H1 (cell line): ENCODE measurements at regions not wholly inside any gene's neighbourhood (a gene's known extent, or its start where the extent isn't known, plus 50 kb on each side); places are given as distances from the start of the nearest gene placed in this dataset.

Source experiments
- CTCF ChIA-PET: fragments of 300-600 bp; sonication (Branson Sonifier 250); formaldehyde crosslinking; loops from one replicate; lab custom pipeline; 2021; ENCODE audit not compliant: partially characterized antibody; lab: Charles Lee
- POLR2A ChIA-PET: fragments of 300-600 bp; sonication (Branson Sonifier 250); formaldehyde crosslinking; loops from one replicate; lab custom pipeline; 2021; ENCODE audit warnings: inconsistent platforms; ENCODE audit not compliant: partially characterized antibody; lab: Charles Lee
- DNase-seq, 2 experiments: peaks; one replicate each; pipeline versions ENCODE4 v3.0.0 to v3.0.0-alpha.2; 2010 to 2022; ENCODE audit warnings: low spot score in 2 of 2, low read depth in 1 of 2, mixed read lengths in 1 of 2
- FAIRE-seq: peaks from 2 replicates; lab custom pipeline; 2011; peaks lifted over from hg19 to GRCh38; lab: Jason Lieb, UNC
- H2AFZ ChIP-seq: 2 replicates; pipeline ENCODE4 v1.8.1; 2012; ENCODE audit warnings: low read length, inconsistent platforms
- H2AK5ac ChIP-seq: 2 replicates; pipeline ENCODE4 v1.6.1; 2013; ENCODE audit warnings: low read depth, low read length
- H2BK120ac ChIP-seq: replicated peaks from 2 replicates; pipeline ENCODE3; 2013; ENCODE audit warnings: low read depth, low read length, inconsistent platforms
- H2BK12ac ChIP-seq: 2 replicates; pipeline ENCODE4 v1.6.1; 2013; ENCODE audit warnings: low read depth, low read length
- H2BK15ac ChIP-seq: 2 replicates; pipeline ENCODE4 v1.6.1; 2013; ENCODE audit warnings: low read length
- H2BK20ac ChIP-seq: 2 replicates; pipeline ENCODE4 v1.6.1; 2013; ENCODE audit warnings: low read length
- H2BK5ac ChIP-seq: 2 replicates; pipeline ENCODE4 v1.6.1; 2013; ENCODE audit warnings: low read depth, low read length
- H3K14ac ChIP-seq: 2 replicates; pipeline ENCODE4 v1.6.1; 2013; ENCODE audit warnings: inconsistent platforms; ENCODE audit not compliant: insufficient read length
- H3K18ac ChIP-seq: 2 replicates; pipeline ENCODE4 v1.6.1; 2013; ENCODE audit warnings: low read length; ENCODE audit errors: extremely low read depth
- H3K23ac ChIP-seq: 2 replicates; pipeline ENCODE4 v1.6.1; 2013; ENCODE audit warnings: inconsistent platforms; ENCODE audit not compliant: insufficient read length
- H3K23me2 ChIP-seq: 2 replicates; pipeline ENCODE4 v1.6.1; 2013; ENCODE audit warnings: low read depth, low read length
- H3K27ac ChIP-seq: 2 replicates; pipeline ENCODE4 v1.6.1; 2011; ENCODE audit warnings: low read depth, low read length, inconsistent platforms
- H3K27me3 ChIP-seq, 4 experiments: replicated peaks in 1 of 4; 1 replicate in 1 of 4; 2 replicates in 3 of 4; pipeline versions ENCODE4 v1.6.1 to v1.8.1; 2011 to 2013; ENCODE audit warnings: low read length in 3 of 4, mild to moderate bottlenecking in 3 of 4, inconsistent platforms in 2 of 4, mixed read lengths in 2 of 4, moderate library complexity in 1 of 4; ENCODE audit not compliant: control insufficient read depth in 3 of 4, insufficient read depth in 3 of 4; ENCODE audit errors: extremely low read depth in 1 of 4
- H3K36me3 ChIP-seq, 4 experiments: 2 replicates each; pipeline versions ENCODE4 v1.6.1 to v1.8.1; 2011 to 2013; ENCODE audit warnings: mild to moderate bottlenecking in 4 of 4, low read length in 3 of 4, moderate library complexity in 2 of 4, control low read depth in 1 of 4, inconsistent platforms in 1 of 4; ENCODE audit not compliant: insufficient read depth in 4 of 4, control insufficient read depth in 2 of 4
- H3K4ac ChIP-seq: replicated peaks from 2 replicates; pipeline ENCODE3; 2013; ENCODE audit warnings: low read length, low read depth, mixed read lengths, inconsistent platforms; ENCODE audit not compliant: insufficient read length
- H3K4me1 ChIP-seq, 4 experiments: replicated peaks in 1 of 4; 1 replicate in 1 of 4; 2 replicates in 3 of 4; pipeline versions ENCODE4 v1.6.1 to v1.8.1; 2011 to 2013; ENCODE audit warnings: low read length in 3 of 4, inconsistent platforms in 2 of 4, mixed read lengths in 1 of 4; ENCODE audit not compliant: insufficient read depth in 4 of 4, control insufficient read depth in 3 of 4
- H3K4me2 ChIP-seq, 2 experiments: 2 replicates each; pipeline versions ENCODE4 v1.6.1 to v1.8.1; 2011 to 2013; ENCODE audit warnings: low read depth in 2 of 2, low read length in 2 of 2, control low read depth in 1 of 2, inconsistent platforms in 1 of 2, mild to moderate bottlenecking in 1 of 2; ENCODE audit not compliant: insufficient read depth in 1 of 2
- H3K4me3 ChIP-seq, 4 experiments: fragments of 200-600, 300-600 bp in 1 of 4; sonication (generic), shearing (Covaris generic), sonication (Bioruptor Twin) in 1 of 4; 2 replicates each; pipeline versions ENCODE4 v1.5.1 to v1.8.1; 2011 to 2016; ENCODE audit warnings: low read length in 4 of 4, low read depth in 3 of 4, control low read depth in 2 of 4, inconsistent platforms in 2 of 4, mild to moderate bottlenecking in 2 of 4, mixed read lengths in 1 of 4, moderate library complexity in 1 of 4; ENCODE audit not compliant: insufficient read depth in 2 of 4; ENCODE audit errors: extremely low read depth in 1 of 4
- H3K56ac ChIP-seq: replicated peaks from 2 replicates; pipeline ENCODE3; 2013; ENCODE audit warnings: low read depth, mild to moderate bottlenecking, mixed read lengths, low read length, inconsistent platforms; ENCODE audit not compliant: insufficient read length
- H3K79me1 ChIP-seq: 2 replicates; pipeline ENCODE4 v1.6.1; 2013; ENCODE audit warnings: low read depth, low read length, control low read depth
- H3K79me2 ChIP-seq, 2 experiments: 2 replicates each; pipeline versions ENCODE4 v1.6.1 to v1.8.1; 2012 to 2013; ENCODE audit warnings: low read length in 2 of 2, mild to moderate bottlenecking in 2 of 2, inconsistent platforms in 1 of 2; ENCODE audit not compliant: insufficient read depth in 2 of 2, control insufficient read depth in 1 of 2
- H3K9ac ChIP-seq, 4 experiments: replicated peaks in 1 of 4; 1 replicate in 1 of 4; 2 replicates in 3 of 4; pipeline versions ENCODE4 v1.6.1 to v1.8.1; 2011 to 2013; ENCODE audit warnings: low read depth in 3 of 4, low read length in 3 of 4, control low read depth in 2 of 4, mild to moderate bottlenecking in 2 of 4, moderate library complexity in 2 of 4, inconsistent platforms in 1 of 4; ENCODE audit errors: extremely low read depth in 1 of 4
- H3K9me3 ChIP-seq, 2 experiments: 2 replicates each; pipeline versions ENCODE4 v1.6.1 to v1.8.1; 2012 to 2013; ENCODE audit warnings: mild to moderate bottlenecking in 2 of 2, moderate library complexity in 2 of 2, control low read depth in 1 of 2, inconsistent platforms in 1 of 2, low read depth in 1 of 2, low read length in 1 of 2, mixed read lengths in 1 of 2; ENCODE audit not compliant: insufficient read depth in 2 of 2
- H4K20me1 ChIP-seq, 2 experiments: replicated peaks in 1 of 2; 2 replicates each; pipeline versions ENCODE3 to v1.8.1; 2011 to 2013; ENCODE audit warnings: inconsistent platforms in 2 of 2, low read length in 2 of 2, mild to moderate bottlenecking in 1 of 2; ENCODE audit not compliant: insufficient read depth in 2 of 2, control insufficient read depth in 1 of 2
- H4K5ac ChIP-seq: 2 replicates; pipeline ENCODE4 v1.6.1; 2013; ENCODE audit warnings: low read length, low read depth, mixed read lengths, inconsistent platforms; ENCODE audit not compliant: insufficient read length
- H4K8ac ChIP-seq: 2 replicates; pipeline ENCODE4 v1.8.0; 2013; ENCODE audit warnings: mild to moderate bottlenecking, moderate library complexity, low read length, inconsistent platforms; ENCODE audit not compliant: insufficient read depth; ENCODE audit errors: extremely low read depth
- H4K91ac ChIP-seq: replicated peaks from 2 replicates; pipeline ENCODE3; 2013; ENCODE audit warnings: low read length, mixed read lengths, inconsistent platforms; ENCODE audit not compliant: insufficient read length
- CBX5 ChIP-seq: fragments of 300-800, 300-1000 bp; sonication (generic); IDR thresholded peaks from 2 replicates; pipeline ENCODE4 v1.7.1; 2016; ENCODE audit warnings: antibody characterized with exemption, low read length, low read depth
- JUND ChIP-seq: IDR thresholded peaks from 2 replicates; pipeline ENCODE4 v1.6.1; 2011; ENCODE audit warnings: mild to moderate bottlenecking, improper control_type of control experiment, low read length
- RXRA ChIP-seq: IDR thresholded peaks from 2 replicates; pipeline ENCODE4 v1.6.1; 2011; ENCODE audit warnings: low read depth, mild to moderate bottlenecking, low read length, moderate library complexity; ENCODE audit not compliant: insufficient read depth
- WGBS, 2 experiments: shearing (Covaris generic) in 1 of 2; methylation state at CpG; one replicate each; pipeline versions ENCODE4 v1.1.6 to v1.1.7; 2013 to 2015; ENCODE audit warnings: low lambda C conversion rate in 2 of 2, mixed read lengths in 2 of 2, inconsistent platforms in 1 of 2, low coverage in 1 of 2, missing lambda C conversion rate in 1 of 2; ENCODE audit not compliant: insufficient replicate concordance in 2 of 2, insufficient coverage in 1 of 2, insufficient read length in 1 of 2; ENCODE audit errors: extremely low coverage in 1 of 2, missing lambda C conversion rate in 1 of 2; 5-methylcytosine and 5-hydroxymethylcytosine counted together

- H4K8ac ChIP-seq, result no peak overlapping the region
- H4K20me1 ChIP-seq, result no peaks in the 10 kb centered on the region
- no peak overlapping the region for H2AFZ ChIP-seq
- H3K56ac ChIP-seq, result no peak overlapping the region
- DNase-seq (no peak), FAIRE-seq (no peak)
- POLR2A ChIA-PET, result no interaction called here
- WGBS, 2 experiments, result 94% methylated on average over 4 of the region's 4 CpGs; no CpG with 5 or more reads in 1 of the 2 experiments
- no peak overlapping the region for H2AK5ac ChIP-seq
- H3K4me3 ChIP-seq, result no peak overlapping the region
- no peaks in the 10 kb centered on the region for H3K36me3 ChIP-seq
- H3K79me1 ChIP-seq, result no peaks in the 10 kb centered on the region
- H3K23ac ChIP-seq, result no peak overlapping the region
- H4K91ac ChIP-seq, result no peak overlapping the region
- no peak overlapping the region for H3K9ac ChIP-seq
- no peak overlapping the region for H2BK20ac ChIP-seq
- H3K4me2 ChIP-seq, result no peak overlapping the region
- no peak overlapping the region for H4K5ac ChIP-seq
- H3K79me2 ChIP-seq, result no peaks in the 10 kb centered on the region
- no peaks in the 10 kb centered on the region for H3K27me3 ChIP-seq
- H3K4me1 ChIP-seq, result no peaks in the 10 kb centered on the region
- H3K4ac ChIP-seq, result no peak overlapping the region
- CTCF ChIA-PET, result interaction anchor here (1.2 kb wide), 1 partner anchor 15 kb away, joined by 3 read pairs; no protein-coding TSS in a partner anchor
- TF ChIP-seq RXRA (no peak), JUND (no peak), CBX5 (no peak)
- TF ChIP-seq, all 59 proteins: peak for 0
- Histone ChIP-seq H2BK15ac (no peak overlapping the region), H2BK12ac (no peak overlapping the region), H3K9me3 (no peaks in the 10 kb centered on the region), H3K14ac (no peak overlapping the region), H3K18ac (no peak overlapping the region), H3K27ac (no peak overlapping the region), H3K23me2 (no peaks in the 10 kb centered on the region), H2BK5ac (no peak overlapping the region), H2BK120ac (no peak overlapping the region)
Observed at GRCh38 chr21:35344582-35344981, 295.5 kb upstream of the RUNX1 start.
